Right lung (tissue), 2 donors: ENCODE measurements at regions not wholly inside any gene's neighbourhood (a gene's known extent, or its start where the extent isn't known, plus 50 kb on each side); places are given as distances from the start of the nearest gene placed in this dataset.
"Not testable (repeated sequence)": the region's sequence is repeated elsewhere in the genome, so short reads cannot be mapped to it uniquely, and the experiment has no call there.

ENCODE experiments used
- DNase-seq, 2 donors: peaks; one replicate each; pipeline ENCODE4 v3.0.0-alpha.2; 2013

GRCh38 chr1:191752342-191752741 is 405.9 kb upstream of the RGS18 start:
- no peak for DNase-seq

DNA sequence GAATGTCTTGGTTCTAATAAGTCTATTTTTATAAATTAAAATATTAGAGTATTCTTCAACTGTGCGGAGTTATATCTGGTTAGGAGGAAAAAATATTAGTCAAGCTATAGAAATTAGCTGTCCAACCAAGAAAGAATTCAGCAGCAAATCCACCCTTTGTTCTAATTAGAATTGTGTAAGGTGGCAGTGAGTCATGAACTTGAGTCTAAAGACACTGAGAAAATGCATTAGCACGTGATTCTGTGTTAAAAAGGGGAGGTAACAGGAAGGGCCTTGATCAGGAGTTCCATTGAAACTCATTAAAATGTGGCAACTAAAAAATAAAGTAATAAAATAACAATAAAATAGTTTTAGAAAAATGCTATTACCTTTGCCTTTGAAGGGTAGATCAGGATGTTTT is 398.2 kb upstream of the RGS18 start:
- DNase-seq = no peak

GRCh38 chr1:191788551-191788950 is 369.7 kb upstream of the RGS18 start:
- no peak for DNase-seq

DNA sequence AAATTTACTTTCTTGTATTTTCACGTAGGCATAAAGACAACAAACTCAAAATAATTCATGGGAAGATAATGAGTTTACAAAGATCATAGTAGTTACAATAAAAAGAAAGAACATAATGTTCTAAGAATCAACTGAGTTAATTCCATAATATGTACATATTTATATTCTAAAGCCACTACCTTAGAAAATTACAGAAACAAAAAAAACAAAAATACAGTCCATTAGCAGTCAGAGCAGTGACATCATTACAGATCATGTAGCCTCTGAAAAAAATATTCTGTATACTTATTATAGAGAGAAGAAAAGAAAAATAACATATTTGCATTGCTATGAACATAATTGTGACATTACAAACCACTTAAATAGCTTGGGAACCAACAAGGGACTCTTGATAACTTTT is 360.1 kb upstream of the RGS18 start:
- DNase-seq = no peak

DNA sequence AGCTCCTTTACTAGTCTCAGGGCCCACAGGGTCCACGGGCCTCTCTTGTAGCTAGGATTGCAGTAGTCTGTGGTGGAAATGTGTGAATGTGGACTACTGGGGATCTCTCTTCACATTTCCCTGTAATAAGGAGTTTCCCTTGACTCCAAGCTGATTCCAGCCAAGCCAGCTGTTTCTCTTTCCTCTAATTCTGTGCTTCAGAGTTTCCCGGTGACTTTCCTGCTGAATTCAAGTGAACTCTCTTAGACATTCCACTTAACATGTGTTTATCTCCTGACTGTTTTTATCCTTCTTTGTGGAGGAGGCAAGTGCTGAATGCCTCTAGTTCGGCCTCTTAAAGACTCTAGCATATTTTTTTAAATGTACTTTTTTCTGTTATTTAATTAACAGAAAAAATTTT is 354.0 kb upstream of the RGS18 start:
- no peak for DNase-seq

DNA sequence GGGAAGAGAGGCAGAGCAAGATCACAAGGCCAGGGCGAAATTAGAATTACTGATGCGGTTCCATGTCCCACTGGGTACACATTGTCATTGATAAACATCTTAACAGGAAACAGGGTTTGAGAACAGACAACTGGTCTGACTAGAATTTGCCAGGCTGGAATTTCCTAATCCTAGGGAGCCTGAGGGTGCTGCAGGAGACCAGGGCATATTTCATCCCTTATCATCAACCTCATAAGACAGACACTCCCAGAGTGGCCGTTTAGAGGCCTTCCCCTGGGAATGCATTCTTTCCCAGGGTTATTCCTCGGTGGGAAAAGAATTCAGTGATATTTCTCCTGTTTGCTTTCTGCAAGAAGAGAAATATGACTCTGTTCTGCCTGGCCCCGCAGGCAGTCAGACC is 344.7 kb upstream of the RGS18 start:
- DNase-seq = not testable (repeated sequence)

DNA sequence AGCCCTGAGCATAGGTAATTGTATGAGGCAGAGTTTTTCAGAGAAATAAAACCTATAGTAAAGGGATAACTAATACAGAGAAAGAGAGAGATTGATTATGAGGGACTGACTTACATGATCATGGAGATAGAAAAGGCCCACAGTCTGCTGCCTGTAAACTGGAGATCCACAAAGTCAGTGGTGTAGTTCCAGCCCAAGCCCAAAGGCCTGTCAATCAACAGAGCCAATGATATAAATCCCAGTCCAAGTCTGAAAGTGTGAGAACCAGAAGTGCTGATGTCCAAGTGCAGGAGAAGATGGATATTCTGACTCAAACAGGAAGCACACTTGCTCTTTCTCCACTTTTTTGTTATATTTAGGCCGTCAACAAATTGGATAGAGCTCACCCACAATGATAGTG is 340.1 kb upstream of the RGS18 start:
- DNase-seq = no peak

DNA sequence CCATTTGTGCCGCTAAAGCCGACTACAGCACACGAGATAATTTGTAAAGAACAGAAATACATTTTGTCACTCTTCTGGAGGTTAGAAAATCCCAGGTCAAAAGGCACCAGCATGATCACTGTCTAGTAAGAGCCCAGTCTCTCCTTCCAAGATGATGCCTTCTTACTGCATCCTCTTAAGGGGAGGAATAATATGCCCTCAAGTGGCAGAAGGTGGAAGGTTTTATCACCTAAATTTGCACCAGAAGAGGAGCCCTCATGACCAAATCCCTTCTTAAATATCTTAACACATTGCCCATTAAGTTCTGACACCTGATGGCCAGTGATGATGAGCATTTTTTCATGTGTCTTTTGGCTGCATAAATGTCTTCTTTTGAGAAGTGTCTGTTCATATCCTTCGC is 326.7 kb upstream of the RGS18 start:
- DNase-seq = no peak

DNA sequence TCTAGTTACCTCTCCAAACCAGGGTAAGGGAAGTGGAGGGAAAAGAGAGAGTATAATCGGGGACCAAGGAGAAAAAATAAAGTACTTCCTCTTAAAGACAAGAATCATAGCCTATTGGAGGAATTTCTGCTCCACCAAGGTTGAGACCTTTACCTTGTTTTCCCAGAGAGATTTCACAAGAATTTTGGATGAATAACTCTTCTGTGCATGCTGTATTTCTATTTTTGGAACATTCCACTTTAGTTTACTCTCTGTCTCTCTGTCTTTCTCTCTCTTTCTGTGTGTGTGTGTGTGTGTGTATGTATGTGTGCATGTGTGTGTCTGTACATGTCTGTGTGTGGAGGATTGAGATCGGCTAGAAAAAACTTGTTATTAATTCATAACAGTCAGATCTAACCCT is 318.4 kb upstream of the RGS18 start:
- no peak for DNase-seq

GRCh38 chr1:191851799-191852595 is 306.3 kb upstream of the RGS18 start:
- DNase-seq = no peak

- DNase-seq = no peak
Observed at GRCh38 chr1:191852907-191853306, 305.4 kb upstream of the RGS18 start.

- no peak for DNase-seq
Observed at GRCh38 chr1:191857600-191857999, 300.7 kb upstream of the RGS18 start.

DNA sequence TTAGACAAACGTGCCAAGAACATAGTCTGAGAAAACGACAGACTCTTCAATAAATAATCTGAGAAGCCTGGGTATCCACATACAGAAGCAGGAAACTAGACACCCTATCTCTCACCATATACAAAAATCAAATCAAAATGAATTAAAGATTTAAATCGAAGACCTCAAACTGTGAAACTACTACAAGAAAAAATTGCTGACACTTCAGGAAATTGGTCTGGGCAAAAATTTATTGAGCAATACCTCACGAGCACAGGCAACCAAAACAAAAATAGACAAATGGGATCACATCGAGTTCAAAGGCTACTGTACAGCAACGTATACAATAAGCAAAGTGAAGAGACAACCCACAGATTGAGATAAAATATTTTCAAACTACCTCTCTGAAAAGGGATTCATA is 292.8 kb upstream of the RGS18 start:
- no peak for DNase-seq

GRCh38 chr1:191866155-191866554 is 292.1 kb upstream of the RGS18 start:
- DNase-seq = no peak

DNA sequence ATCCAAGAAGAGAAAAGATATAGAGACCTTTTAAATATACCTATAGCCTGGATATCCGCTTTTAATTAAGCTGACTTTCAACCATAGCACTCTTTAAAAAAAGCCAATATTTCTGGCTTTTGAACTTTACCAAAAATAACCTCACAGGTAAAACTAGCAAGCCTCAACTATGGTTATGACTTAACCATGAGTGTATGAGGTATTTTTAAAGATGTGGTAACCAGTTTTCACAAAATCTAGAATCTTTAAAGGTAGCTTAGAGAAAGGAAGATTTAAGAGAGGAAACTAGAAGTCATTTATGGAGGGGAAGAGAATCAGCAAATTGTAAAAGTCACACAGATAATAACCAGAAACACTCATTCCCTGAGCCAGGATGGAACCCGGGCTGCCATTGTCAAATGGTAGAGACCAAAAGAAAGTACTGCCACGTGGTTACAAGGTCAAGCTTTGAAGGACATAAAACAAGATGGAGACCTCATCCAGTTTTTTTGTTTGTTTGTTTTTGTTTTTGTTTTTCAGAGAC is 288.4 kb upstream of the RGS18 start:
- no peak for DNase-seq

GRCh38 chr1:191870490-191870889 is 287.8 kb upstream of the RGS18 start:
- DNase-seq = no peak

GRCh38 chr1:191875994-191876393 is 282.3 kb upstream of the RGS18 start:
- peak in 1 of 2 donors; percentile 0 for DNase-seq

- no peak for DNase-seq
Observed at GRCh38 chr1:191876631-191877030, 281.6 kb upstream of the RGS18 start.

DNA sequence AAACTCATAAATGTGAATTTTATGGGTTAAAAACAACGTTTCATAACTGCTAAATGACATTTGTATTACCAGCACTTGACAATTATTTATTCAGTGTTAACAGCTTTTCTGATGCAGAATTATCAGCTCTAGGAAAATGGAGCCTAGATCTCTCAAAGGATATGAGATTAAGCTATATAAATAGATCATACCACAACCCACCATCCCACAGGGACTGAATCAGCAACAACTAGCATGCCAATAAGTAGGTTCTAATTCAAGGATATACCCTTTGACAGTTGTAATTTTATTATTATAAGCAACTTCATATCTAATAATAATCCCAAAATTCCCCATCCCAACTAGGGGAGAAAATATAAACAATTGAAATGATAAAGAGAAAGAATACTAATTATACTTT is 275.4 kb upstream of the RGS18 start:
- DNase-seq = no peak

- no peak for DNase-seq
Observed at GRCh38 chr1:191886977-191887376, 271.3 kb upstream of the RGS18 start.

DNA sequence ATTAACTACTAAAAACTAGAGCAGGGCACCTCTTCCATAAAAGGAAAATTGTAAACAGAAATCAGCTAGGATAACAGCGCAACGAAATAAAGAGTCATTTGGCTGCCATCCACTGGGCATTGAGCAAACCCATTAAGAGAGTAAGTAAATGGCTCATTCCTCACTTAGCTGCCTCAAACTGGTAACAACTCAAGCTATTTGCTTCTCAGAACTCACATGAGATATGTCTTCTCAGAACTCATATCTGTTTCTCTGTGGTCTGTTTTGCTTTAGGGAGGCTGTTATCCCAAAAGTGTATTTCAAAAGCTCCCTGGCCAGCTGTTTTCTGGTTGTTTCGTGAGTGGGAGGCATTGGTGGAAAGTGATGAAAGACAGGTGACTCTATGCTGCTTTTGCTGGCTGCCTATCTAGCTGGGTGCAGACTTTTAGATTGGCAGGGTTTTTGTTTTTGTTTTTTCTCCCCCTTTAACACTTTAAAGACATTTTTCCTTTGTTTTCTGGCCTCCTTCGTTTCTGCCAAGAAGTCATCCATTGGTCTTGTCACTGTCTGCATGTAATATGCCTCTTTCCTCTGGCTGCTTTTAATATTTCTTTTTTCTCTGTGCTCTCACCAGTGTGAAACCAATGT is 269.2 kb upstream of the RGS18 start:
- DNase-seq = peak in 1 of 2 donors; percentile 36

DNA sequence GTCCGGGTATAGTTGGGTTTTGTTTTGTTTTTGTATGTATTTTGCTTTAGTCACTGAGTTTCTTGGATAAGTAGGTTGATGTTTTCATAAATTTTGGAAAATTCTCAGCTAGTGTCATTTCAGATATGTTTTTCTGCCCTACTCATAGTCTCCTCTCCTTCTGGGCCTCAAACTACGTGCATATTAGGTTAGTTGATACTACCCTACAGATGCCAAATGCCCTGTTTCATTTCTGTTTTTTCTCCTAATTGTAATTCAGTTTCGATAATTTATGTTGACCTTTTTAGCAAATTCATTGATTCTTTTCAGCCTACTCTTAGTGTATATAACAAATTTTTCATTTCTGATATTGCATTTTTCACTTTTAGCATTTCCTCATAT is 268.6 kb upstream of the RGS18 start:
- no peak for DNase-seq

- DNase-seq = no peak
Observed at GRCh38 chr1:191890433-191891088, 267.7 kb upstream of the RGS18 start.
